Ovary (tissue), 3 donors: ENCODE measurements at regions not wholly inside any gene's neighbourhood (a gene's known extent, or its start where the extent isn't known, plus 50 kb on each side); places are given as distances from the start of the nearest gene placed in this dataset.

ENCODE experiments used
- EP300 ChIP-seq: sonication (generic); formaldehyde crosslinking; IDR thresholded peaks from one replicate; pipeline ENCODE4 v1.6.1; 2017; ENCODE audit warnings: antibody characterized with exemption
- POLR2A ChIP-seq: fragments of 450-650 bp; IDR thresholded peaks from one replicate; pipeline ENCODE4 v1.6.1; 2017; ENCODE audit warnings: antibody characterized with exemption, mild to moderate bottlenecking, moderate library complexity
- TF ChIP-seq, protein P1 (sequence below), 3 donors: fragments of 450-650 bp in 2 of 3; fragments of 200-600 bp in 1 of 3; IDR thresholded peaks; one replicate each; pipeline versions ENCODE4 v1.5.1 to v1.8.0; 2016 to 2022; ENCODE audit warnings: antibody characterized with exemption in 3 of 3, mild to moderate bottlenecking in 1 of 3
- donor health status: DM: no; HTN: no; CAD: no.

DNA sequence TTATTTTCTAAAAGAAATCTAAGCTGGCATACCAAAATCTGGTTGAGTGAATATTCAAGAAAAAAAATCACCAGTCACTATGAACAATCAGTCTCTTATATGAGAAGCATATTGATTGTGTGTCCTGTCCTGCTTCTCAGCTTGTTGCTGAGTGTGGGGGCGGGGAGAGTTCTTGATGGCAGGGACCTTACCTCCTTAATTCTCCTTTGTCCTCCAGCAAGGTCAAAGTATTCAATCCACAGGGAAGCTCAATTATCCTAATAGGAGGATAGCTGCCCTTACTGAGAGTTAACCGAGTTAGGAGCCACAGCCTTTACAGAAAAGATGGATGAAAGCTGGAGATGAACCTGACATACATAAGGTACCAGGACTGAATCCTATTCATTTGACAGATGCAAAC lies 154.0 kb downstream of the LY86 start:
- TF ChIP-seq, protein P1, sequence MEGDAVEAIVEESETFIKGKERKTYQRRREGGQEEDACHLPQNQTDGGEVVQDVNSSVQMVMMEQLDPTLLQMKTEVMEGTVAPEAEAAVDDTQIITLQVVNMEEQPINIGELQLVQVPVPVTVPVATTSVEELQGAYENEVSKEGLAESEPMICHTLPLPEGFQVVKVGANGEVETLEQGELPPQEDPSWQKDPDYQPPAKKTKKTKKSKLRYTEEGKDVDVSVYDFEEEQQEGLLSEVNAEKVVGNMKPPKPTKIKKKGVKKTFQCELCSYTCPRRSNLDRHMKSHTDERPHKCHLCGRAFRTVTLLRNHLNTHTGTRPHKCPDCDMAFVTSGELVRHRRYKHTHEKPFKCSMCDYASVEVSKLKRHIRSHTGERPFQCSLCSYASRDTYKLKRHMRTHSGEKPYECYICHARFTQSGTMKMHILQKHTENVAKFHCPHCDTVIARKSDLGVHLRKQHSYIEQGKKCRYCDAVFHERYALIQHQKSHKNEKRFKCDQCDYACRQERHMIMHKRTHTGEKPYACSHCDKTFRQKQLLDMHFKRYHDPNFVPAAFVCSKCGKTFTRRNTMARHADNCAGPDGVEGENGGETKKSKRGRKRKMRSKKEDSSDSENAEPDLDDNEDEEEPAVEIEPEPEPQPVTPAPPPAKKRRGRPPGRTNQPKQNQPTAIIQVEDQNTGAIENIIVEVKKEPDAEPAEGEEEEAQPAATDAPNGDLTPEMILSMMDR (IDR thresholded peaks at IDR 0.05): no peak
- no peak for TF ChIP-seq POLR2A
- no peak for TF ChIP-seq EP300
